GM19463 (cell line): ENCODE measurements at regions not wholly inside any gene's neighbourhood (a gene's known extent, or its start where the extent isn't known, plus 50 kb on each side); places are given as distances from the start of the nearest gene placed in this dataset.

Experiments used
- ATAC-seq: cut with Tn5 transposase; IDR thresholded peaks from one replicate; pipeline ENCODE4 v1.9.1; 2021; ENCODE audit warnings: mild to moderate bottlenecking, moderate library complexity; ENCODE audit not compliant: unreplicated experiment

DNA sequence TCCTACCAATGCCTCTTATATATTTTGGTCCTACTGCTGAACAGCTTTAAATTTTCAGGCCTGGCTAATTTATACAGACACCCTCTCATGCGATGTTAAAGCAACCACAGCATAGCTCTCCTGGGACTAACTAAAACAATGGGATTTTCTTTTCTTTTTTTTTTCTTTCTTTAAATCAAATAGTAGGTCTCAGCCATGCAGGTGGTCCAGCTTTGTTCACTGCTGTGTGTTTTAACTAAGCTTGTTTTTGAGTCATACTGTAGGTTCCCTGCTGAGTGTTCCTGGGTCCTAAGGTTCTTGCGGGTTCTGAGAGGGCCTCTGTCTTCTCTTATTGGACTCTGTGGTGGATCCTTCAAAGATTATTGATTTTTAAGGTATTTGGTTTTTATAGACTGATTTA lies 113.1 kb upstream of the SORCS1 start:
- no peak for ATAC-seq

DNA sequence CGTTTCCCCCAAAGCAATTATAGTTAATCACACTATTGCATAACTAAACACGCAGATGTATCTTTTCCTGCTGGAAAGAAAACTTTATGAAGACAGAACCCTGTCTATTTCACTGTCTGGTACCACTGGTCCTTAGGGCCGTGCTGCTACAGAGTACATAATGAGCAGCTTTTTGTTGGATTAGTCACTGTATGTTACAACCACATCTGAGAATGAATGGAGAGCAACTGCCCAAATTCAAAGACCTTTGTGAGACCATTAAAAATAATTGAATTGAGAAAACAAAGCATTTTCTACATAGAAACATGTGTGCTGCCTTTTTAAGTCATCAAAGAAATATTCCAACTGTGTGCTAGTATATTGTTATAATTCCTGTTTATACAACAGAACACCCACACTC lies 111.3 kb upstream of the SORCS1 start:
- ATAC-seq, result no peak

DNA sequence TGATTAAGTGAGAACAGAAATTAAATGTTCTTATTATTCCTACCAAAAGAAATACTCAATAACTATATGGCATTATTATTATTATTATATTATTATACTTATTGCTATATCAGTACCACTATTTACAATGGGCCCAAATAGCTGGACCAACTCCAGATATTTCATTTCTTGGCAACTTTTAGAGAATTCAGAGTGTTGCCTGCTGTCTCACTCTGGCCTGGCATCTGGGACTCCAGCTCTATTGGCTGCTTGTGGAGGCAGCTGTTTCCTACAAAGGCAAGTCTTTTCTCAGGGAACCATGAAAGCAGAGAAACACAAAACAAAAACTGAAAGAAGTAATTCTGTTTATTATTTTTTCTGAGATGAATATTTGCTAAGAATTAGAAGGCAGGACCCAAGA lies 105.1 kb upstream of the SORCS1 start:
- no peak for ATAC-seq

DNA sequence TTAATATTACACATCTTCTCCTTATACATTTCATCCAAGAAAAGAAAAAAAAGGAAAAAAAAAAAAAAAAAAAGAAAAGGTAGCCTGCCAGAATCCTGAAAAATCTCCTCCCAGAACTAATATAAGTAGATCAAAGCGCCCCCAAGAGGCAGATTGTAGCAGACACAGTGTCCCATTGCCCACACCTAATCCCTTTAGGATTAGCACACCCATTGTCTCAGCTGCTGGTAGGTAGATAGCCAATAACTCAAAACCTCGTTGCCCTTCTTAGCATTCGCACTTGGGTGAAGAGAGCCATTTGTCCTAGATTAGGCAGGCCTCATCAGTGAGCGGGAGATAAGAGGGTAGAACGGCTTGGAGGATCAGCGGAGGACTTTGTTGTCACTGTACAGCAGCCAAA lies 100.2 kb upstream of the SORCS1 start:
- no peak for ATAC-seq

DNA sequence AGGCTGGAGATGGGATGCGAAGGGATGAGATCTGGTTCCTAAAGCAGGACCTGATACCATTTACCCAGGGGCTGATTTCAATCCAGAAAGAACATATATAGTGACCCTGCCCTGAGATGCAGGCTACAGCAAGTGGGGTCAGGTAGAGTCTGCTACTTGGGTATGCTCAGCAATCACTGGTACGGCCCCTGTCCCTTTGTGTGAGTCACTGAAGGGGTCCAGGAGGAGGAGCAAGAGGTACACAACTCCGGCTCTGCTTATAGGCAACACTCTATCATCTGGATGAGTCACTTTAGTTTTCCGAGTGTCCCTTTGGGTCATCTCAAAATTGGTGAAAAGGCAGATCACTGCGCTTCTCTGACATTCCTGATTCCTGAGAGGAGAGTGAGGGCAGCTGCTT lies 79.6 kb upstream of the SORCS1 start:
- no peak for ATAC-seq

DNA sequence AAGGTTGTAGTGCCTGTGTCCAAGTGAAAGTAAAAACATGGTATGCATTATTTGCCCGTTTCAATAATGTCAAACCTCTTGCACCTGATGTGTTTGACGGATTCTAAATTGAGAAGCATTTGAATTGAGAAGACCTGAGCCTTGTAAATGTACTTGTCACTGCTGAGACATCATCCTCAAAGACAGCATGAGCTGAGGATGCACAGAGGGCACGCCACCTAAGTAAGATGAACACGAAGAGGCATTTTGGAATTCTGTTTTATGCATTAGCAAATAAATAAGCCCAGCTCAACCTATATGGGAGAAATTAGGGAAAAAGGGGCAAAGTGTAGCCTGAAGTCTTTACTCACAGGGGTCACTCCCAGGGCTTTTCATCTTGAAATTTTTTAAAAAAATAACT lies 73.8 kb upstream of the SORCS1 start:
- ATAC-seq, result no peak

DNA sequence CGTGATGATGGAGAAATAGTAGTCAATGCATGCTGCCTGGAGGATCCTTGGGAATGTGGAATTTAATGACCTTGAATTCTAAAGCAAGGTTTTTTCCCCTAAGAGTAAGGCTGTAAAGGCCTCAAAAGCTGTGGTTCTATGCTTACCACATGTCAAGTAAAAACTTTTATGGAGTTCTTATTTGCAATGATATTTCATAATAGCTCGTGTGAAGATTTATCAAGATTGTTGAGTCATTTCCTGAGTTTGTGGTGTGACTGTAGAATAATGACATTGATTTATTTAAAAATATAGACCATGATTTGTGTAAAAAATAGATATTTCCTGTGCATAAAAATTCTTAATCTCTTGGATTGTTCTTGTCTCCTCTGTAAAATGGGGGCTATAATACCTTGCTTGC lies 67.5 kb upstream of the SORCS1 start:
- no peak for ATAC-seq

DNA sequence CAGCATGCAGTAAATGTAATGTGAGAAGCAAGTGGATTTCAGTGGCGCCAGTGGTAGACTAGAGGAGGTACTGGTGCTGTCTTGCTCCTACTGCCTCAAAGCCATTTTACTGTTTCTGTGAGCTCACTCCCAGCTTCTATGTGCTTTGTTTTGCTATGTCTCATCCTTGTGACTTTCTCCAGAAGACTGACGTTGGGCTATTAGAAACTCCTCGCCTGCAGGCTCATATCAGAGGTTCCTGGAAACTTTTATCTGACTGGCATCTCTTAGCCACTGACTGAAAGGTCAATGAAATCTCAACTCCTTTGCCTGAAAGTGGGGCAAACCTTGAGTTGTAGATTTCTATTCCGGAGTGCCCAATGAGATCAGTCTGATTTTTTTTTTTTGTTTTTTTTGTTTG lies 66.4 kb upstream of the SORCS1 start:
- no peak for ATAC-seq

DNA sequence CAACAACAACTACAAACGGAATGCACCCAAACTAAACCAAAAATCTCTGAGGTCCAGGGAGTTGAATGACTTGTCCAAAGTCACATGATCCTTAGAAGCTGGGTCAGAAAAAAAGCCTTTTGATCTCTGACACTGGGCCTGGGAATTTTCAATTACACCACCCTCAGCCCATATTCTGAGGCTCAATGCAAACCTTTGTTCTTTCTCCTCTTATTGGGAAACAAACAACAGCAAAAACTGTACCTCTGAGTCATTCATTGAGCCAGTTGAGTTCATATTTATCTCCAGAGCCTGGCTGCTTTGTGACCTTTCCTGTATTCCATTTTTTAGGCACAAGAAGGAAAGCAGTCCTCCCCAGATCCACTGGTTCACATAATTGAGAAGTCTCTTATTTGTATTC lies 51.2 kb upstream of the SORCS1 start:
- ATAC-seq, result no peak
